Neural progenitor cell (in vitro differentiated cells): ENCODE measurements at regions not wholly inside any gene's neighbourhood (a gene's known extent, or its start where the extent isn't known, plus 50 kb on each side); places are given as distances from the start of the nearest gene placed in this dataset.

Experiments used
- DNase-seq: peaks from one replicate; pipeline ENCODE4 v3.0.0-alpha.2; 2016; ENCODE audit warnings: low spot score
- H2AFZ ChIP-seq: fragments of 200-600 bp; sonication (generic); replicated peaks from 2 replicates; pipeline ENCODE4 v1.6.1; 2016; ENCODE audit warnings: antibody characterized with exemption
- H3F3A ChIP-seq: fragments of 200-600 bp; sonication (generic); 2 replicates; pipeline ENCODE4 v1.6.1; 2016; ENCODE audit warnings: antibody characterized with exemption, low read depth
- H3K27ac ChIP-seq: fragments of 200-600 bp; sonication (generic); 2 replicates; pipeline ENCODE4 v1.5.1; 2016; ENCODE audit warnings: mild to moderate bottlenecking
- H3K27me3 ChIP-seq: fragments of 200-600 bp; sonication (generic); 2 replicates; pipeline ENCODE4 v1.6.1; 2016; ENCODE audit warnings: mild to moderate bottlenecking, moderate library complexity
- H3K36me3 ChIP-seq: fragments of 200-600 bp; sonication (generic); 2 replicates; pipeline ENCODE4 v1.5.1; 2016
- H3K4me1 ChIP-seq: fragments of 200-600 bp; sonication (generic); 2 replicates; pipeline ENCODE4 v1.6.1; 2016; ENCODE audit warnings: mixed run types
- H3K4me2 ChIP-seq: fragments of 200-600 bp; sonication (generic); 2 replicates; pipeline ENCODE4 v1.6.1; 2016
- H3K4me3 ChIP-seq: fragments of 200-600 bp; sonication (generic); 2 replicates; pipeline ENCODE4 v1.5.1; 2016
- H3K79me2 ChIP-seq: fragments of 200-600 bp; sonication (generic); 2 replicates; pipeline ENCODE4 v1.6.1; 2016; ENCODE audit warnings: low read depth
- H3K9ac ChIP-seq: fragments of 200-600 bp; sonication (generic); 2 replicates; pipeline ENCODE4 v1.6.1; 2016
- H3K9me3 ChIP-seq: fragments of 200-600 bp; sonication (generic); 2 replicates; pipeline ENCODE4 v1.5.1; 2016; ENCODE audit warnings: low read depth
- H4K20me1 ChIP-seq: fragments of 200-600 bp; sonication (generic); 2 replicates; pipeline ENCODE4 v1.6.1; 2016; ENCODE audit warnings: low read depth
- H3K27ac Mint-ChIP-seq: 3 replicates; pipeline ENCODE4 v1.8.0; 2021; ENCODE audit warnings: mixed read lengths
- H3K27me3 Mint-ChIP-seq: 2 replicates; pipeline ENCODE4 v1.8.0; 2022; ENCODE audit warnings: low read depth, mild to moderate bottlenecking, inconsistent platforms, moderate library complexity, mixed read lengths; ENCODE audit not compliant: insufficient read depth
- H3K36me3 Mint-ChIP-seq: 3 replicates; pipeline ENCODE4 v1.8.0; 2021; ENCODE audit warnings: mixed read lengths
- H3K4me1 Mint-ChIP-seq: 3 replicates; pipeline ENCODE4 v1.8.0; 2021; ENCODE audit warnings: mixed read lengths
- H3K4me3 Mint-ChIP-seq: 3 replicates; pipeline ENCODE4 v1.8.0; 2021; ENCODE audit warnings: mild to moderate bottlenecking, moderate library complexity, mixed read lengths
- H3K9me3 Mint-ChIP-seq: 3 replicates; pipeline ENCODE4 v1.8.0; 2020; ENCODE audit warnings: mixed read lengths
- CTCF ChIP-seq: fragments of 200-600 bp; sonication (generic); IDR thresholded peaks from 2 replicates; pipeline ENCODE4 v1.5.1; 2017; ENCODE audit warnings: antibody characterized with exemption, mild to moderate bottlenecking
- EZH2 ChIP-seq: fragments of 200-600 bp; sonication (generic); IDR thresholded peaks from 2 replicates; pipeline ENCODE4 v1.6.1; 2017; ENCODE audit warnings: antibody characterized with exemption, mild to moderate bottlenecking, moderate library complexity
- EZH2phosphoT487 ChIP-seq: fragments of 200-600 bp; sonication (generic); IDR thresholded peaks from 2 replicates; pipeline ENCODE4 v1.6.1; 2017; ENCODE audit warnings: antibody characterized with exemption

GRCh38 chr18:73719611-73720010, 428.0 kb downstream of the FBXO15 start:
- Histone ChIP-seq H3K4me1 (peaks cover 4% of the 10 kb centered on the region), H3K9ac (no peak overlapping the region), H3K27me3 (no peaks in the 10 kb centered on the region), H3K36me3 (no peaks in the 10 kb centered on the region), H3K27ac (no peak overlapping the region), H3K9me3 (no peaks in the 10 kb centered on the region), H3K4me3 (no peak overlapping the region), H3K79me2 (no peaks in the 10 kb centered on the region), H2AFZ (no peak overlapping the region), H4K20me1 (no peaks in the 10 kb centered on the region), H3K4me2 (no peak overlapping the region), H3F3A (peaks cover 3% of the 10 kb centered on the region)
- no peak overlapping the region for H3K27ac Mint-ChIP-seq
- TF ChIP-seq CTCF (no peak), EZH2 (no peak), EZH2phosphoT487 (no peak)
- H3K4me3 Mint-ChIP-seq, result no peak overlapping the region
- peaks cover 4% of the 10 kb centered on the region for H3K27me3 Mint-ChIP-seq
- no peak for DNase-seq
- H3K4me1 Mint-ChIP-seq, result no peaks in the 10 kb centered on the region
- H3K9me3 Mint-ChIP-seq, result no peaks in the 10 kb centered on the region
- H3K36me3 Mint-ChIP-seq, result no peaks in the 10 kb centered on the region

- Histone ChIP-seq H3K9me3 (no peaks in the 10 kb centered on the region), H2AFZ (no peak overlapping the region), H3K9ac (no peak overlapping the region), H3K36me3 (no peaks in the 10 kb centered on the region), H3K4me2 (no peak overlapping the region), H3K4me1 (no peaks in the 10 kb centered on the region), H3K27me3 (no peaks in the 10 kb centered on the region), H3K27ac (no peak overlapping the region), H4K20me1 (no peaks in the 10 kb centered on the region), H3F3A (no peaks in the 10 kb centered on the region), H3K4me3 (no peak overlapping the region), H3K79me2 (no peaks in the 10 kb centered on the region)
- H3K27me3 Mint-ChIP-seq, result peaks cover 2% of the 10 kb centered on the region
- H3K27ac Mint-ChIP-seq, result no peak overlapping the region
- TF ChIP-seq EZH2 (no peak), CTCF (no peak), EZH2phosphoT487 (no peak)
- H3K4me3 Mint-ChIP-seq, result no peak overlapping the region
- H3K9me3 Mint-ChIP-seq, result no peaks in the 10 kb centered on the region
- no peak for DNase-seq
- no peaks in the 10 kb centered on the region for H3K4me1 Mint-ChIP-seq
- no peaks in the 10 kb centered on the region for H3K36me3 Mint-ChIP-seq
These were observed 430.1 kb downstream of the FBXO15 start for GRCh38 chr18:73717570-73717969.

- H3F3A ChIP-seq, result no peaks in the 10 kb centered on the region
- Mint-ChIP-seq H3K36me3 (no peaks in the 10 kb centered on the region), H3K4me1 (no peaks in the 10 kb centered on the region), H3K4me3 (no peak overlapping the region), H3K9me3 (no peaks in the 10 kb centered on the region), H3K27me3 (peaks cover 2% of the 10 kb centered on the region), H3K27ac (no peak overlapping the region)
- H3K79me2 ChIP-seq, result no peaks in the 10 kb centered on the region
- no peak for DNase-seq
- TF ChIP-seq EZH2phosphoT487 (no peak), CTCF (no peak), EZH2 (no peak)
- H3K36me3 ChIP-seq, result no peaks in the 10 kb centered on the region
- no peaks in the 10 kb centered on the region for H3K9me3 ChIP-seq
- H2AFZ ChIP-seq, result no peak overlapping the region
- H3K9ac ChIP-seq, result no peak overlapping the region
- H3K27me3 ChIP-seq, result no peaks in the 10 kb centered on the region
- no peaks in the 10 kb centered on the region for H3K4me1 ChIP-seq
- no peak overlapping the region for H3K27ac ChIP-seq
- H3K4me2 ChIP-seq, result no peak overlapping the region
- no peak overlapping the region for H3K4me3 ChIP-seq
- H4K20me1 ChIP-seq, result no peaks in the 10 kb centered on the region
These were observed 432.4 kb downstream of the FBXO15 start for GRCh38 chr18:73715210-73715670.
